HG02623 (cell line): ENCODE measurements at regions not wholly inside any gene's neighbourhood (a gene's known extent, or its start where the extent isn't known, plus 50 kb on each side); places are given as distances from the start of the nearest gene placed in this dataset.

Experiments
- ATAC-seq: cut with Tn5 transposase; IDR thresholded peaks from one replicate; pipeline ENCODE4 v1.9.1; 2021; ENCODE audit warnings: moderate library complexity; ENCODE audit not compliant: unreplicated experiment

DNA sequence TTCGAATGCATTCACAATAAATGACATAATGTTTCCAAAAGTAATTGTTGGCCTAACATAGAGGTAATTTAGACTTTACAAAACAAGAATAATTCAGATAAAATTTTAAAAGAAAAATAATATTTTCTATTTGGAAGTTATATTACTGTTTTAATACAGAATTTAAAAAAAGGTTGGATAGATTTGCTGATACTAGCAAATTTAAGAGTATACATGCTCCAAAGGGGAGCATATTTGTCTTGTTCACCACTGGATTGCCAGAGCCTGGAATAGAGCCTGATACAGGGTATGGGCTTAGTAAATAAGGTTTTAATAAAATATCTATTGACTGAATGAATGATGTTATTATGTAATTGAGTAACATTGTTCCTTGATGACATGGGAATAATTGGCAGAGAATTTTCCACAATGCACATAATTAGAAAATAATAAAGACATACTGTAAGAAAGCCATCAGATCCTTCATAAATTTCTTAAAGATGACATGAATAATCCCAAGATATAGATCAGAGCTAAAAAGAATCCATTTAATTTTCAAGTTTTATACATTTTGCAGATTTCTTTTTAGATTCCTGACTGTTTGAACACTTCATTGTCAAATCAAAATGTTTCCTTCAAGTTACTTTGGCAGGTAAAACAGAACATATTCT is 305.3 kb downstream of the SLC6A15 start:
- ATAC-seq: no peak

- ATAC-seq: no peak
These were observed 306.6 kb downstream of the SLC6A15 start for GRCh38 chr12:84605983-84606382.

DNA sequence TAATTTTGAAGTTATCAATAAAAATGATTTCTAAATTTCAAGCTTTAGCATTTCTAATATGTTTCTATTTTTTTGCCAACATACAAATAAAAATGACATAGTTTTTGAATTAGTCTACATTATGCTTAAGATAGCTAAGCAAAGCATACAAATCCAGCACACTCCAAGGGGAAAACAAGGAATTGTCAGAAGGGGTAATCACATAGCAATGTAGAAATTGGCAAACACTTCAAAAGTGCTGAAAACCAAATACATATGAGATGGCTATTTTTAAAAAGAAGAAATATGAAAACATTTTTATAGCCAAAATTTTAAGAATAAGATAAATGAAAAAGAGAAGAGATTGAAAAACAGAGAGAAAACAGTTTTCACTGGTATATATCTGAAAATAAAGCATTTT is 308.0 kb downstream of the SLC6A15 start:
- no peak for ATAC-seq

GRCh38 chr12:84603484-84604248 is 308.9 kb downstream of the SLC6A15 start:
- ATAC-seq: no peak

GRCh38 chr12:84601483-84601882 is 311.1 kb downstream of the SLC6A15 start:
- ATAC-seq: no peak

- ATAC-seq: no peak
These were observed 313.1 kb downstream of the SLC6A15 start for GRCh38 chr12:84599539-84599938.

- ATAC-seq: no peak
These were observed 316.3 kb downstream of the SLC6A15 start for GRCh38 chr12:84596266-84596665.

GRCh38 chr12:84594157-84594556 is 318.4 kb downstream of the SLC6A15 start:
- ATAC-seq: no peak

GRCh38 chr12:84585776-84586395 is 326.7 kb downstream of the SLC6A15 start:
- no peak for ATAC-seq

DNA sequence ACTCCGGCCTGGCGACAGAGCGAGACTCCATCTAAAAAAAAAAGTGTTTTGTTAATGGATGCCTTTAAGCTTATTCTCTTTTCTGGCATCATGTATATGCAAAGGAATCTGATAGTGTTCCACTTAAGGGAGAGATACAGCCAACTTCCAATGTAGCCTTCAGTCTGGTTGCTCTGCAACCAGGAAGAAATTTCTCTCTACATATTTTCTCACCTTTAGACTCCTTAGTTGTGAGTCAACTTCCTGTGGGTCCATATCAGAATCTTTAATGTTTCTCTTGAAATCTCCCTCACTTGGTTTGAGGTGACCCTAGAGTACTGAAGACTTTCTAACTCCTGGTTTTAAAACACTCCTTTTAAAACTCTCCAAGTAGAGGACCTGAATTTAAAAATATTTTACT is 340.4 kb downstream of the SLC6A15 start:
- no peak for ATAC-seq

GRCh38 chr12:84562331-84562730 is 350.3 kb downstream of the SLC6A15 start:
- ATAC-seq: no peak

DNA sequence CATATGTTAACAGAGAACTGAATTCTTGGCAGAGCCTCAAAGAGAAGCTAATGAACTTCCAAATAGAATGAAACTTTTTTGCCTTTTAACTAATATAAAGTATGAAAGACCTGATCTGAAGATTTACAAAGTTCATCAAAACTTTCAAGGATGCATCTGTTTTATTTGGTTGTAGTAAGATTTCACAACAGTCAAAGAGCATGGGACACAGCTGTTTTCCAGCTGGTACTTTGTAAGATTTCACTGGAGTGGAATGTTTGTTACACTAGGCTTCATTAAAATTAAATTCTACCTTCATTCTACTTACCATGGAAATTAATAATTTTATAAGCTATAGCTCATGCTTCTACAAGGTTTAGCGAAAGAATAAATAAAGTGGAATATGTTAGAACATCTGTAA is 351.2 kb downstream of the SLC6A15 start:
- ATAC-seq: no peak

GRCh38 chr12:84554199-84554723 is 358.3 kb downstream of the SLC6A15 start:
- no peak for ATAC-seq

GRCh38 chr12:84553331-84554117 is 359.1 kb downstream of the SLC6A15 start:
- ATAC-seq: no peak

DNA sequence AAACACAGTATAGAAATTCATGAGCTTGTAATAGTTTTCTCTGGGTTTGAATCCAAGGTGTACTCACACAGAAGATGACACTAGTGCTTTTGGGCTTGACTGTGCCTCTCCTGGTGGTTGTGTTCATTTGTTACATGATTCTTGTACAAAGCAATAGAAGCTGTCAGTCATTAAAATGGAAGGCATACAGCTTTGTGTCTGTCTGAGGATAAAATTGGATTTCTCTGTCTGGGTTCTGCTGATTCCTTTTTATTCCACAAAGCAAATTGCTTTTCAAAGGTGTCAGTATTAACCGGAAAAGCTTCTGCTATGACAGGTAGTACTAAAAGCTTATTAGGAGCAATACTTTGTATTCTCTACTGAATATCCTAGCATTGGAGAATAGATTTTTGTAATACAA is 361.2 kb downstream of the SLC6A15 start:
- no peak for ATAC-seq

- ATAC-seq: no peak
These were observed 362.1 kb downstream of the SLC6A15 start for GRCh38 chr12:84550518-84550917.

GRCh38 chr12:84542289-84542688 is 370.3 kb downstream of the SLC6A15 start:
- no peak for ATAC-seq

DNA sequence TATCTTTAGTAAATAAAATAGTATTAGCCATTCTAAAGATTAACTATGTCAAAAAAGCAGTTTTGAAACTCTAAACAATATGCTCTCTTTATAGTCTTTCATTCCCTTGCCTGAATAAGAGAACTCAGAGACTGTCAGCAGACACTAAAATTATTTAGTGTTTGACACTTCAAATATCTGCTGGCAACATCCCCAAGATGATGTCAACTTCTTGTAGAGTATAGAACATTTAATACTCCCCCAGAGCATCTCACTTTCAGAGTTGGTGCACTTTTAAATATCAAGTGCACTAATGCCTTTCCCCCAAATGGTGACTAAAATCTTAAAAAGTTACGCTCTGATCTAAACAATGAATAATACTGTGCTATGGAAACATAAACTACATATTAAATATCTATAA is 374.9 kb downstream of the SLC6A15 start:
- ATAC-seq: no peak

- ATAC-seq: no peak
These were observed 399.8 kb downstream of the SLC6A15 start for GRCh38 chr12:84512751-84513150.

DNA sequence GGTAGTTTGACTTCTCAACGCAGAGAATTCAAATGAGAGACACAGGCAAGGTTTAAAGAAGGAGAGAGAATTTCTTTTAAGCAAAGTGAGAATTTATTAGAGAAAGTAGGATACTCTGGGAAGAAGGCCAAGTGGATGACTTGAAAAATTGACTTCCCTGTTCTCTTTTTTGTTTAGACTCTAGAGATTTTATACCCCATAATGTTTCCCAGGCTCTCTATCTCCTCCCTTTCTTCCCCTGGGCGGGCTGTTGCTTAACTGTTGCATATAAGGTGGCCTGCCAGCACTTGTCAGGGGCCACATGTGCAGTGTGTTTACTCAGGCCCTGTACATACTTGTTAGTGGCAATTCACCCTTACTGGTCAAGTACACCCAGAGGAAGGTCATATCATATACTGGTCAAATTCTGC is 403.7 kb downstream of the SLC6A15 start:
- ATAC-seq: no peak
